ENCODE measurements at regions not wholly inside any gene's neighbourhood (a gene's known extent, or its start where the extent isn't known, plus 50 kb on each side); places are given as distances from the start of the nearest gene placed in this dataset.

DNA sequence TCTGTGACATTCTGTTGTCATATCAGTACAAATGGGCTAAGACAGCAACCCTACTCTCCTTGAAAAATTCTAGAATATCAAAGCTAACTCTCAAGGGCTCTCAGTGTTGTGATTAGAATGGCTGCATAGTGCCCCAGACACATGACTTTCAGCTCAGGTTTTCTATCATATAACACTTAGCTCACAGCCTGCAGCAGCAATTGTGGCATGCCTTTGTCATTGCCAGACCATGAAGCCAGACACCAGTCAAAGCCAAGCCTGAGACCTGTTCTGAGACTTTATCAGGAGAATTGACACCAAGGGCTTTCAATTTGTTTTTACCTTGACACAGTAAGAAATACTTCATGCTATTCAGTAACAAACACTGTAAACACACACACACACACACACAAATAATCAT, 159.0 kb upstream of the SNX2 start:
- BruUV-seq (replicated peaks) = no TSS peak
- no peak for FAIRE-seq
- TF ChIP-seq EWSR1 (IDR thresholded peaks at IDR 0.05; ENCODE audit: borderline replicate concordance, low read depth, partially characterized antibody) (no peak), NFYB (IDR thresholded peaks at IDR 0.05; ENCODE audit: extremely low read depth, insufficient read length) (no peak), ZNF696 (CRISPR knock-in tag; conservative IDR thresholded peaks at IDR 0.05) (no peak), ZNF830 (CRISPR knock-in tag; IDR thresholded peaks at IDR 0.05) (no peak), DPF2 (IDR thresholded peaks at IDR 0.05) (no peak), PPARD (CRISPR knock-in tag; IDR thresholded peaks at IDR 0.05) (no peak)
- TF ChIP-seq, protein P1, sequence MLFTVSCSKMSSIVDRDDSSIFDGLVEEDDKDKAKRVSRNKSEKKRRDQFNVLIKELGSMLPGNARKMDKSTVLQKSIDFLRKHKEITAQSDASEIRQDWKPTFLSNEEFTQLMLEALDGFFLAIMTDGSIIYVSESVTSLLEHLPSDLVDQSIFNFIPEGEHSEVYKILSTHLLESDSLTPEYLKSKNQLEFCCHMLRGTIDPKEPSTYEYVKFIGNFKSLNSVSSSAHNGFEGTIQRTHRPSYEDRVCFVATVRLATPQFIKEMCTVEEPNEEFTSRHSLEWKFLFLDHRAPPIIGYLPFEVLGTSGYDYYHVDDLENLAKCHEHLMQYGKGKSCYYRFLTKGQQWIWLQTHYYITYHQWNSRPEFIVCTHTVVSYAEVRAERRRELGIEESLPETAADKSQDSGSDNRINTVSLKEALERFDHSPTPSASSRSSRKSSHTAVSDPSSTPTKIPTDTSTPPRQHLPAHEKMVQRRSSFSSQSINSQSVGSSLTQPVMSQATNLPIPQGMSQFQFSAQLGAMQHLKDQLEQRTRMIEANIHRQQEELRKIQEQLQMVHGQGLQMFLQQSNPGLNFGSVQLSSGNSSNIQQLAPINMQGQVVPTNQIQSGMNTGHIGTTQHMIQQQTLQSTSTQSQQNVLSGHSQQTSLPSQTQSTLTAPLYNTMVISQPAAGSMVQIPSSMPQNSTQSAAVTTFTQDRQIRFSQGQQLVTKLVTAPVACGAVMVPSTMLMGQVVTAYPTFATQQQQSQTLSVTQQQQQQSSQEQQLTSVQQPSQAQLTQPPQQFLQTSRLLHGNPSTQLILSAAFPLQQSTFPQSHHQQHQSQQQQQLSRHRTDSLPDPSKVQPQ (CRISPR knock-in tag; IDR thresholded peaks at IDR 0.05; ENCODE audit: borderline replicate concordance) = no peak
- TF ChIP-seq, protein P2, sequence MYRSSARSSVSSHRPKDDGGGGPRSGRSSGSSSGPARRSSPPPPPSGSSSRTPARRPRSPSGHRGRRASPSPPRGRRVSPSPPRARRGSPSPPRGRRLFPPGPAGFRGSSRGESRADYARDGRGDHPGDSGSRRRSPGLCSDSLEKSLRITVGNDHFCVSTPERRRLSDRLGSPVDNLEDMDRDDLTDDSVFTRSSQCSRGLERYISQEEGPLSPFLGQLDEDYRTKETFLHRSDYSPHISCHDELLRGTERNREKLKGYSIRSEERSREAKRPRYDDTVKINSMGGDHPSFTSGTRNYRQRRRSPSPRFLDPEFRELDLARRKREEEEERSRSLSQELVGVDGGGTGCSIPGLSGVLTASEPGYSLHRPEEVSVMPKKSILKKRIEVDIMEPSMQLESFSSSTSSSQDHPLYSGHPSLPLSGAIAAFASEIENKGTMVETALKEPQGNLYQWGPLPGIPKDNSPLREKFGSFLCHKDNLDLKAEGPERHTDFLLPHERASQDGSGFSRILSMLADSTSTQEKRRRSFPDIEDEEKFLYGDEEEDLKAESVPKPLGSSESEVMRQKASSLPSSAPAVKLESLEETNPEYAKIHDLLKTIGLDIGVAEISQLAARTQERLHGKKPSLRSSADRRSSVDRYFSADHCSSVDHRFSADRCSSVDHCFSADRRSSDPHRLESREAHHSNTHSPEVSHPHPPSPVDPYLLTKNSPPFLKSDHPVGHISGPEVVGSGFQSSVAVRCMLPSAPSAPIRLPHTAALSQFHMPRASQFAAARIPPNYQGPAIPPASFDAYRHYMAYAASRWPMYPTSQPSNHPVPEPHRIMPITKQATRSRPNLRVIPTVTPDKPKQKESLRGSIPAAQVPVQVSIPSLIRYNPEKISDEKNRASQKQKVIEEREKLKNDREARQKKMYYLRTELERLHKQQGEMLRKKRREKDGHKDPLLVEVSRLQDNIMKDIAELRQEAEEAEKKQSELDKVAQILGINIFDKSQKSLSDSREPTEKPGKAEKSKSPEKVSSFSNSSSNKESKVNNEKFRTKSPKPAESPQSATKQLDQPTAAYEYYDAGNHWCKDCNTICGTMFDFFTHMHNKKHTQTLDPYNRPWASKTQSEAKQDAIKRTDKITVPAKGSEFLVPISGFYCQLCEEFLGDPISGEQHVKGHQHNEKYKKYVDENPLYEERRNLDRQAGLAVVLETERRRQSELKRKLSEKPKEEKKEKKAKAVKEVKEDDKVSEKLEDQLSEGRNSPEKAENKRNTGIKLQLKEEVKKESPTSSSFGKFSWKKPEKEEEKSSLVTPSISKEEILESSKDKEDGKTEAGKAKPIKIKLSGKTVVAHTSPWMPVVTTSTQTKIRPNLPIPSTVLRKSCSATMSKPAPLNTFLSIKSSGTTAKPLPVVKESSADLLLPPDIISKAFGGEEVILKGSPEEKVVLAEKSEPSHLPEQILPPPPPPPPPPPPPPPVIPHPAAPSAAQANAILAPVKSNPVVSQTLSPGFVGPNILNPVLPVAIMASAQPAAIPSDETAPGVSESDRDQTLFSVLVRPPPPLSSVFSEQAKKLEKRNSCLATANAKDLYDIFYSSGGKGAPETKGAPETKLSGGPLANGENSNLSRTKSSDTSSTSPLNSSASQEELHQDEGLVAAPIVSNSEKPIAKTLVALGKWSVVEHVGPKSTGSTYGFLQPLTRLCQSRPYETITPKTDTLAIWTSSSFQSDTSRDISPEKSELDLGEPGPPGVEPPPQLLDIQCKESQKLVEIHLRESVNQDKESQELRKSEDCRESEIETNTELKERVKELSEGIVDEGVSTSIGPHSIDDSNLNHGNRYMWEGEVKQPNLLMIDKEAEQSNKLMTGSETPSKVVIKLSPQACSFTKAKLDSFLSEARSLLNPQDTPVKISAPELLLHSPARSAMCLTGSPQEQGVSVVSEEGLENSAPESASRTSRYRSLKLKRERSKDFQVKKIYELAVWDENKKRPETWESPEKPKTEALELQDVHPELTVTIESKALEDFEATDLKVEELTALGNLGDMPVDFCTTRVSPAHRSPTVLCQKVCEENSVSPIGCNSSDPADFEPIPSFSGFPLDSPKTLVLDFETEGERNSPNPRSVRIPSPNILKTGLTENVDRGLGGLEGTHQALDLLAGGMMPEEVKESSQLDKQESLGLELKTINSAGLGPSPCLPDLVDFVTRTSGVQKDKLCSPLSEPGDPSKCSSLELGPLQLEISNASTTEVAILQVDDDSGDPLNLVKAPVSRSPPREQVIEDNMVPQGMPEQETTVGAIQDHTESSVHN (IDR thresholded peaks at IDR 0.05; ENCODE audit: borderline replicate concordance in 1 of 2, low read depth in 1 of 2) = no peak
- TF ChIP-seq, protein P3, sequence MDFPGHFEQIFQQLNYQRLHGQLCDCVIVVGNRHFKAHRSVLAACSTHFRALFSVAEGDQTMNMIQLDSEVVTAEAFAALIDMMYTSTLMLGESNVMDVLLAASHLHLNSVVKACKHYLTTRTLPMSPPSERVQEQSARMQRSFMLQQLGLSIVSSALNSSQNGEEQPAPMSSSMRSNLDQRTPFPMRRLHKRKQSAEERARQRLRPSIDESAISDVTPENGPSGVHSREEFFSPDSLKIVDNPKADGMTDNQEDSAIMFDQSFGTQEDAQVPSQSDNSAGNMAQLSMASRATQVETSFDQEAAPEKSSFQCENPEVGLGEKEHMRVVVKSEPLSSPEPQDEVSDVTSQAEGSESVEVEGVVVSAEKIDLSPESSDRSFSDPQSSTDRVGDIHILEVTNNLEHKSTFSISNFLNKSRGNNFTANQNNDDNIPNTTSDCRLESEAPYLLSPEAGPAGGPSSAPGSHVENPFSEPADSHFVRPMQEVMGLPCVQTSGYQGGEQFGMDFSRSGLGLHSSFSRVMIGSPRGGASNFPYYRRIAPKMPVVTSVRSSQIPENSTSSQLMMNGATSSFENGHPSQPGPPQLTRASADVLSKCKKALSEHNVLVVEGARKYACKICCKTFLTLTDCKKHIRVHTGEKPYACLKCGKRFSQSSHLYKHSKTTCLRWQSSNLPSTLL (IDR thresholded peaks at IDR 0.05) = no peak

More for the DNA sequence above, 159.0 kb upstream of the SNX2 start:
- ATAC-seq (no peak), DNase-seq (ENCODE audit: extremely low read depth in 1 of 4, low spot score in 3 of 4) (no peak)
- Histone ChIP-seq H3K4me1 (replicated peaks in 1 of 2; ENCODE audit: control insufficient read depth in 2 of 2, insufficient read depth in 2 of 2, low read length in 2 of 2) (no peaks in the 10 kb centered on the region), H3K79me2 (ENCODE audit: control insufficient read depth, insufficient read depth, low read length) (no peaks in the 10 kb centered on the region), H3K4me2 (ENCODE audit: insufficient read depth, low read length) (no peak overlapping the region), H3K9me3 (replicated peaks; ENCODE audit: control insufficient read depth, insufficient read depth, low read depth, low read length) (no peaks in the 10 kb centered on the region), H3K9me1 (ENCODE audit: control insufficient read depth, insufficient read depth, low read length) (no peaks in the 10 kb centered on the region), H3K9ac (ENCODE audit: insufficient read depth in 1 of 2, low read depth in 2 of 2, low read length in 2 of 2) (no peak overlapping the region), H3K4me3 (no peak overlapping the region), H2AFZ (ENCODE audit: low read depth, low read length) (no peak overlapping the region), H3K27ac (ENCODE audit: extremely low read depth, low read depth, low read length) (no peak overlapping the region), H3K36me3 (ENCODE audit: control insufficient read depth, insufficient read depth, low read length) (no peaks in the 10 kb centered on the region), H3K27me3 (ENCODE audit: control insufficient read depth in 2 of 2, insufficient read depth in 2 of 2, low read length in 2 of 2) (no peaks in the 10 kb centered on the region; a peak in 2 of 5 replicates), H4K20me1 (replicated peaks; ENCODE audit: control insufficient read depth, insufficient read depth, low read length) (no peaks in the 10 kb centered on the region)
- intact Hi-C loops (cut with micrococcal nuclease) = no loop called here
- in situ Hi-C loops (cut with MboI) = no loop called here
- CTCF ChIA-PET (ENCODE audit: low intra/inter-chr PET ratio) = no interaction called here
- POLR2A ChIA-PET = no interaction called here
